KMS-11 (cell line): ENCODE measurements at regions not wholly inside any gene's neighbourhood (a gene's known extent, or its start where the extent isn't known, plus 50 kb on each side); places are given as distances from the start of the nearest gene placed in this dataset.

Experiments
- H2AFZ ChIP-seq: fragments of 200-600 bp; sonication (generic); 2 replicates; pipeline ENCODE4 v1.6.1; 2016; ENCODE audit warnings: antibody characterized with exemption, mixed run types, low read depth
- H3K27ac ChIP-seq: fragments of 200-600 bp; sonication (generic); 2 replicates; pipeline ENCODE4 v1.6.1; 2016; ENCODE audit warnings: mild to moderate bottlenecking, mixed run types
- H3K27me3 ChIP-seq: fragments of 200-600 bp; sonication (generic); 2 replicates; pipeline ENCODE4 v1.6.1; 2017; ENCODE audit warnings: mild to moderate bottlenecking, low read depth, mixed run types, moderate library complexity; ENCODE audit not compliant: insufficient read depth
- H3K36me3 ChIP-seq: fragments of 200-600 bp; sonication (generic); 2 replicates; pipeline ENCODE4 v1.6.1; 2017; ENCODE audit warnings: mild to moderate bottlenecking, mixed run types; ENCODE audit not compliant: insufficient read depth
- H3K4me1 ChIP-seq: fragments of 200-600 bp; sonication (generic); 2 replicates; pipeline ENCODE4 v1.6.1; 2016; ENCODE audit warnings: mild to moderate bottlenecking, low read depth, mixed run types; ENCODE audit not compliant: poor library complexity, severe bottlenecking
- H3K4me2 ChIP-seq: fragments of 200-600 bp; sonication (generic); 2 replicates; pipeline ENCODE4 v1.7.0; 2016; ENCODE audit warnings: mild to moderate bottlenecking, mixed run types
- H3K4me3 ChIP-seq: fragments of 200-600 bp; sonication (generic); IDR thresholded peaks from 2 replicates; pipeline ENCODE4 v1.6.1; 2017; ENCODE audit warnings: low read depth, low read length, mixed read lengths; ENCODE audit not compliant: insufficient read depth
- H3K79me2 ChIP-seq: fragments of 200-600 bp; sonication (generic); 2 replicates; pipeline ENCODE4 v1.6.1; 2016; ENCODE audit warnings: low read depth, mixed run types; ENCODE audit not compliant: insufficient read depth
- H3K9ac ChIP-seq: fragments of 200-600 bp; sonication (generic); 2 replicates; pipeline ENCODE4 v1.6.1; 2016; ENCODE audit warnings: mild to moderate bottlenecking, mixed run types
- H4K20me1 ChIP-seq: fragments of 200-600 bp; sonication (generic); 2 replicates; pipeline ENCODE4 v1.6.1; 2016; ENCODE audit warnings: mild to moderate bottlenecking, mixed run types; ENCODE audit not compliant: insufficient read depth
- CTCF ChIP-seq: fragments of 200-600 bp; sonication (generic); conservative IDR thresholded peaks from 2 replicates; pipeline ENCODE4 v1.6.1; 2017; ENCODE audit warnings: low read depth, mild to moderate bottlenecking, antibody characterized with exemption, low read length, moderate library complexity, mixed read lengths

DNA sequence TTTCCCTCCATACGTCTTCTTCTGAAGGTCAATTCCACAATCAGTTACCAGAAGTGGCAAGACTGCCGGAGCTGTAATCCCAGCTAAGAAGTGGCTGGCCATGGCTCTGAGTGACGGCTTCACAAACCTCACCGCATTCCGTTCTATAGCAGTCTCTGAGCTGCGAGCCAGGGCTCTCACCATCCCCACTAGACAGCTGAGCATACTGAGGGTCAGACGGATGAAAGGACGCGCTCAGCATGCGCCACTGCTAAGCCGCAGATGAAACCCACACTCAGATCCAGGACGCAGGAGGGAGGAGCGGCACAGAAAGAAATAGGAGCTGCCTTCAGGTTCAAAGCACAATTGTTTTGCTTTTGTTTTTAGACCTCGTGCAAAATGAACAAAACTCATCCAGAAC lies 97.9 kb downstream of the ANKRD60 start:
- Histone ChIP-seq H4K20me1 (no peaks in the 10 kb centered on the region), H2AFZ (no peak overlapping the region), H3K79me2 (no peaks in the 10 kb centered on the region), H3K4me1 (peaks cover 4% of the 10 kb centered on the region), H3K27me3 (peaks cover 42% of the 10 kb centered on the region), H3K27ac (no peak overlapping the region), H3K9ac (no peak overlapping the region), H3K36me3 (no peaks in the 10 kb centered on the region), H3K4me2 (no peak overlapping the region), H3K4me3 (no peak overlapping the region)
- no peak for TF ChIP-seq CTCF

GRCh38 chr20:58130156-58130555 lies 98.3 kb downstream of the ANKRD60 start:
- peaks cover 4% of the 10 kb centered on the region for H3K4me1 ChIP-seq
- H3K27ac ChIP-seq, result no peak overlapping the region

GRCh38 chr20:58129721-58130151 lies 98.7 kb downstream of the ANKRD60 start:
- H3K4me3 ChIP-seq, result no peak overlapping the region
- no peak for TF ChIP-seq CTCF
- H3K4me1 ChIP-seq, result peaks cover 4% of the 10 kb centered on the region
- no peak overlapping the region for H3K4me2 ChIP-seq
- no peak overlapping the region for H3K9ac ChIP-seq
- no peak overlapping the region for H3K27ac ChIP-seq
- no peak overlapping the region for H2AFZ ChIP-seq
- no peaks in the 10 kb centered on the region for H3K79me2 ChIP-seq
- peaks cover 35% of the 10 kb centered on the region for H3K27me3 ChIP-seq
- no peaks in the 10 kb centered on the region for H3K36me3 ChIP-seq
- H4K20me1 ChIP-seq, result no peaks in the 10 kb centered on the region

More at GRCh38 chr20:58130156-58130555, 98.3 kb downstream of the ANKRD60 start:
- Histone ChIP-seq H3K4me2 (no peak overlapping the region), H3K79me2 (no peaks in the 10 kb centered on the region), H3K27me3 (peaks cover 39% of the 10 kb centered on the region), H4K20me1 (no peaks in the 10 kb centered on the region), H3K36me3 (no peaks in the 10 kb centered on the region), H2AFZ (no peak overlapping the region), H3K9ac (no peak overlapping the region), H3K4me3 (no peak overlapping the region)
- no peak for TF ChIP-seq CTCF

GRCh38 chr20:58128635-58129625 lies 99.5 kb downstream of the ANKRD60 start:
- H3K36me3 ChIP-seq, result no peaks in the 10 kb centered on the region
- no peak for TF ChIP-seq CTCF
- H3K9ac ChIP-seq, result no peak overlapping the region
- H3K4me3 ChIP-seq, result no peak overlapping the region
- no peak overlapping the region for H3K4me2 ChIP-seq
- H3K27ac ChIP-seq, result no peak overlapping the region
- peaks cover 29% of the 10 kb centered on the region for H3K27me3 ChIP-seq
- H3K79me2 ChIP-seq, result no peaks in the 10 kb centered on the region
- H3K4me1 ChIP-seq, result peaks cover 4% of the 10 kb centered on the region
- H2AFZ ChIP-seq, result no peak overlapping the region
- no peaks in the 10 kb centered on the region for H4K20me1 ChIP-seq
